DMS 273 (cell line): ENCODE measurements at regions not wholly inside any gene's neighbourhood (a gene's known extent, or its start where the extent isn't known, plus 50 kb on each side); places are given as distances from the start of the nearest gene placed in this dataset.
"Not testable (repeated sequence)": the region's sequence is repeated elsewhere in the genome, so short reads cannot be mapped to it uniquely, and the experiment has no call there.

Source experiments
- DNase-seq: peaks from one replicate; lab custom pipeline; 2025; ENCODE audit not compliant: unreplicated experiment; lab: John Stamatoyannopoulos, UW

DNA sequence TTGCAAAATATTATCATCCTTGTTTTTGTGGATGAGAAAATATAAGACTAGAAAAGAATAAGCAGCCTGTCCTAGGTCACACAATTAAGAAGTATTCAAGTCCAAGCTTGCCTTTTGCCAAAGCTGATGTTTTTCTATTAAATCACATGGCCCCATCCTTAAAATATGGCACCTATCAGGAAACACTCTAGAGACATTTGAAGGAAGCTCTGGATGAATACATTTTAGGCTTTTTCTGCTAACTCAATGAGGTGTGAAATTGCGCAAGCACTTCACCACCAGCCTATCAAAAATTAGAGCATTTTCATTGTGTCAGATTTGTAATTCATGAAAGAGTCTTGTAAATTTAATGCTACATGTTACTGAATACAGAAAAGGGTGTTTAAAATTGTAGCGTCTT is 251.1 kb upstream of the MAD2L1 start:
- DNase-seq, result no peak

- no peak for DNase-seq
Measured at GRCh38 chr4:120316416-120316815, 249.8 kb upstream of the MAD2L1 start.

GRCh38 chr4:120314969-120315368 is 248.3 kb upstream of the MAD2L1 start:
- no peak for DNase-seq

DNA sequence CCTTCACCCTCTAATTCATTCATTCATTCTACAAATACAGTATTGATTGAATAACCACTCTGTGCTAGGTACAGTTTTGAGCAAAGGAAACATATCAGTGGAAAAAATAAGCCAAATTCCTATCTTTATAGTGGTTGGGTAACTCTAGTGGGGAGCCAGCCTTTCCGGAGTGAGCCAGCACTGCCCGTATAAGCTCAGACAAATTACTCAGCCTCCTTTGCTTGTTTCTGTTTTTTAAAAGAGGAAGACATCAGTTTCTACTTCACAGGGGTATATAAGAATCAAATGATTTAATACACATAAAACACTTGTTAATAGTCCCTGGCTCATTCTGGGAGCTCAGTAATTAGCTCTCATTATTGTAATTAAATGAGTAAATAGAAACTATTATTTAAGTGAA is 238.2 kb upstream of the MAD2L1 start:
- DNase-seq, result no peak

- no peak for DNase-seq
Measured at GRCh38 chr4:120299631-120300030, 233.0 kb upstream of the MAD2L1 start.

DNA sequence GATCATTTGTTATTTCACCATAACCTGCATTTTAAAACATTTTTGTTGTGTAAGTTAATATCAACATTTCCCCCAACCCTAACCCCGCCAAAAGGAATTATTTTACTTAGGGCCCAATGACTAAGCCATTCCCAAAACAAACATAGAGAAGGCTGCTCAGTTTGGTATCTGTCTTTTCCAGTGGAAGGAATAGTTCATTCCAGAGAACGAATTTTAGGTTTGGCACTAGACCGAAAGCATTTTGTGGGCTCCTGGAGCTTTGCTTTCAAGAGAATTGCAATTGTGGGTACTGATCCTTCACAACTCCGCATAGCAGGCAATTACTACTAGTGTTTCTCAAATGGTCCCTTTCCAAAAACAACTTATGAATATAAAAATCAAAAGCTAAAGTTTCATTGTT is 226.7 kb upstream of the MAD2L1 start:
- DNase-seq, result no peak

DNA sequence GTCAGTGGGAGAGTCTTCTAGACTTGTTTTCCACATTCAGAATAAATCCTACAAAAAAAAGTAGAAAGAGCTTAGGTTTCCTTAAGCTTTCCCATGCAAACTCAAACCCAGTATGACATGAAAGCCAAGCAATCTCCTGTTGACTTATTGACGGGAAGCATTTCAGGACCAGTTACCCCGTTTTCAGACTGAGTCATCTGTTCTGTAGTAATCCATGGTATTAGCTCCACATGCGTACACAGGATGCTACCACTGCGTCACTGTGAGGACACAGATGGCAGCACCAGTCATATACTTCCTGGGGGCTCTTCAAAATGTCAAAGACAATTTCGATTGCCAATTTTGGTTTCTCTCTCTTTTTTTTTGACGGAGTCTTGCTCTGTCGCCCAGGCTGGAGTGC is 224.9 kb upstream of the MAD2L1 start:
- DNase-seq, result no peak

- no peak for DNase-seq
Measured at GRCh38 chr4:120290553-120290952, 223.9 kb upstream of the MAD2L1 start.

DNA sequence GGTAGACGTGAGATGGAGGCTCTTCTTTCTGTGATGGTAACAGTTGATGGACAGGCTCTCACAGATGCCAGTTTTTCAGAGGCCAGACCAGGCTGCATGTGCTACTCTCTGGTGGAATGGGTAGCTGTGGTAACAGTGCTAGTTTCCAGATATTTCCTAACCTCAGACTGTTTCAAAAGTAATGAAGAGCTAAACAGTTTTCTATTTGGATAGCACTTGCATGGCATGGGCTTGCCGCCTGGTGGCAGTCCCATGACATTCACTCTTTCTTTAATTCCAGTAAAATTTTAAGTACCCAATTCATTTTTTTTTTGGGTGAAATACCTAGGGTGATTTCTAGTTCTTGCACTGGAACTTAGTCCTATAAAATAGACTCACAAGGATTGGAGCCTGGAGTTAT is 220.2 kb upstream of the MAD2L1 start:
- no peak for DNase-seq

DNA sequence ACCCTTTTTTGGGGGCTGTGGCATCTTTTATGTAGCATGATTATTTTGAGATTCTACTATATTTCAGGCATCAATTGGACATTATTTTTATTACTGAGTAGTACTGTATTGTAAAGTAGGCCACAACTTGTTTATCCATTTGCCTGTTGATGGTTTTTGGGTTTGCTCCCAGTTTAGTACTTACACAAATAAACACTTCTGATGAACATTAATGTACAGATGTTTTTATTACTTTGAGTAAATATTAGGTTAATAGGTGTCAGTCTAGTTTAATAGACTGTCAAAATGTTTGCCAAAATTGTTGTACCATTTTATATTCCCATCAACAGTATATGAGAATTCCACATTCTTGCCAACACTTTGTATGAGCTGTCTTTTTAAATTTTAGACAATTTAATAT is 214.9 kb upstream of the MAD2L1 start:
- no peak for DNase-seq

DNA sequence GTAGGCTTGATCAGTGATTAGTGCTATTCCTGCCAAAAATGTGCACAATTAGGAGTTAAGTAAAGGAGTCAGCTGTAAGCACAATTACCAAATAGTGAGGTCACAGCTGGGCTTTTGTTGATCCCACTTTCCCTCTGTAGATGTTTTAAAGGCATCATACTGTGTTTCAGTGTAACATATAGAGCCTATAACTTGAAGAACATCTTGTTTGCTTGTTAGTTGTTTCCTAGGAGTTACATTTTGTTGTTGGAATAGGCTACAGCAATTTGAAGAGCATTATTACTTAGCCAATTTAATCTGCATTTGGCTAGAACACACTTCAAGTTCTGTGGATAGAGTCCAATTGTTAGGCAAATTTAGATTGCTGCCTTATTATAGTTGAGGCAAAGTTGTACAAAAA is 210.7 kb upstream of the MAD2L1 start:
- no peak for DNase-seq

DNA sequence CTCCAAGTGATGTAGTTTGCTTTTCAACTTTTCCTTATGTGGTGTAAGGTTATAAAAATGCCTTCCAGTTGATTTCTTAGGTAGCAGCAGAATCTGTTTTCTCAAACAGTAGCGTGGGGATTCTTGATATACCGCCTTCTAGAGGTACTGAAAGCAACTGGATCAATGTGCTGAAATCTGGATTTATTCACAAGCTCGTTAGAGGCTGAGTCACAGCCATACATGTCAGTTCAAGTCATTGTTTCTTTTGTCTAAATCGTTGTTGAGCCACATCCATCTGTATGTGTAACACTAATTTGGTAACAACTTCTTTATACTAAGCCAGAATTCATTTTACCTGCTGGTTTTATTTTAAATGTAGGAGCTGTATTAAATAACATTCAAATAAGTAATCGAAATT is 200.0 kb upstream of the MAD2L1 start:
- no peak for DNase-seq

DNA sequence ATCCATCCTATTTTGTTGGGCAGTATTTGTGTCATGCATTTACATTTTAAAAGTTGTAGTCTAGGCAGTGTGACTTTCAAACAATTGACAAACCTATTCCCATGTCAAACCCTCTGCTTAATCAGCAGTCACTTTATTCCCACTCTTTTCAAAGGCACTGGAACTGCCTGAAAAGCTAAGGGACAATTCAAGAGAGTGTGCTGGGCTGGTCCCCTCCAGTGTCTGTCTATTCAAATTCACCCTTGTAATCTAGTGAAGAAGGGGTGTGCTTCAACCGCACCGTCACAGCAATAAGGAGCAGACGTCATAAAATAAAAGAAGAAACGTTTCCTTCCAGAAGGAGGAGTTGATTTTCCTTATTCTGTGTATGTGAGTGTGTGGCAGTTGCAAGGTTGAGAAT is 197.0 kb upstream of the MAD2L1 start:
- DNase-seq, result no peak

GRCh38 chr4:120261117-120261516 is 194.5 kb upstream of the MAD2L1 start:
- no peak for DNase-seq

GRCh38 chr4:120256112-120256775 is 189.6 kb upstream of the MAD2L1 start:
- DNase-seq, result not testable (repeated sequence)

DNA sequence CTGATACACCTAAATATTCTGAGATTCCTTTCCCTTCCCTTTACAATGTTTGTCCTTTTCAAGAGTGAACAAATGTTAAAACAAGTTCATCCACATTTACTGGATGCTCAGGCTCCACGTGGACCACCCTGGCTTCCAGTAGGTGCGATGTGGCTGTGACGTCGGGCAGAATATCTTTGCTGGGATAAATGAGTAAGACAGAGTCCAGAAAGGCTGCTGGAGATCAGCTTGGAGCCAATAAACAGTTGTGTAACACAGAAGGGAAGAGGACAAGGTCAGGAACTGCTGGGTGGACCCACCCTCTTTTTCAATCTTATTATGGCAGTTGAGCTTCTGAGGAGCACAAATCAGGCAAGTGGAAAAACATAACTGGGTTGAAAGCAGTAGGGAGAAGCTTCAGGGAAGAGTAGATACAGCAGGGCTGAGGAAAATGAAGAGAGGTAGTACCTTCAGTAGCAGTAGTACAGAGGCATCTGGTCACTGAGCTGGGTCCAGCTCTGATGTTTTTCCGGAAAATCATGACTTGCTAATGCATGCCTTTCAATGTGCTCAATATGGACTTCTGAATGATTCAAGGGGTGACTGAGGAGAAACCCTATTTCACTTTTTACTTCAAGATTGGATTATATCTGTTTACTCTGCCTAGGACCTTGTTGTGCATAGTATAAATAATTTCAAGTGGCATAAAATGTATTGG is 171.8 kb upstream of the MAD2L1 start:
- DNase-seq, result no peak

DNA sequence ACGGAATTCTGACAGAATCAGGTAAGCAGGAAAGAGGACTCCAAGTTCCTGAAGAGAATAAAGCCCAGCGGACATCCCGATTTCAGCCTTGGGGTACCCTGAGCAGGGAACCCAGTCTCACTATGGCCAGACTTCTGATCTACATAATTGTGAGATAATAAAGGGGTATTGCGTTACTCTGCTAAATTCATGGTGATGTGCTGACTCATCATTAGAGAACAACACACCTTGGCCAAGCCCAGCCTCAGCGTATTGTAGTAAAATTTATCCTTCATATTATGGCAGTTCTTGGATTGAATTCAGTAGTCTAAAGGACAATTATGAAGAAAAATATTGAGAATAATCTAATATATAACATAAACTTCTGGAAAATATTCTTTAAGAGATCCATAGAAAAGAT is 170.2 kb upstream of the MAD2L1 start:
- DNase-seq, result no peak

- no peak for DNase-seq
Measured at GRCh38 chr4:120232050-120232449, 165.4 kb upstream of the MAD2L1 start.

- no peak for DNase-seq
Measured at GRCh38 chr4:120228086-120228485, 161.4 kb upstream of the MAD2L1 start.

DNA sequence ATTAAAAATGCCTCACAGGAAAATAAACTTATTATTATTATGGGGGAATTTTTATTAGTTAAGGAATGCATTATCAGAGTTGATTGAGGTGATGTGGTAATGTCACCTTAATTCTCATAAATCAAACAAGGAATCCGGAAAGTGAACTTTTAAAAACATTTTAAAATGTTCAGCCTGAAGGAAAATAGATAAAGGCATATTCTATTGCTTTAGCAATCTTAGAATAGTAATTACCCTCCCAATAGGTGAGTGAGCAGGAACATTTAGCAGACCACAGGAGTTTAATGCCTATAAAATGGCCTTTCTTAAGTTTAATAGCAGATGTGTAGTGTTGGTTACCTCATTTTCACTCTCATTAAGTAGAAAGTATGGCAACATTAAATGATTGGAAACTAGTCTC is 160.9 kb upstream of the MAD2L1 start:
- no peak for DNase-seq

DNA sequence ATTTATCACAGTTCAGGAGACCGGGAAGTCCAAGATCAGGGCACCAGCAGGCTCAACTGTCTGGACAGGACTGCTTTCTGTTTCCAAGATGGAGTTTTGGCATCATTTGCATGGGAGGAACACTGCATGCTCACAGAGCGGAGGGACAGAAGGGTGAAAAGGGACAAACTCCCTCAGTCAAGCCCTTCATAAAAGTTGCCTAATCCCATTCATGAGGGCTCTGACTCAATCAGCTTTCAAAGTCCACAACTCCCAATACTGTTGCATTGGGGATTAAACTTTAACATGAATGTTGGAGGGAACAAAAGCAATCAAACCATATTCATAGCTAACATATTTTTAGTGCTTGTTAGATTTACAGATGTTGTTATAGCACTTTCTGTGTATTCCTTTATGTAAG is 158.9 kb upstream of the MAD2L1 start:
- no peak for DNase-seq

DNA sequence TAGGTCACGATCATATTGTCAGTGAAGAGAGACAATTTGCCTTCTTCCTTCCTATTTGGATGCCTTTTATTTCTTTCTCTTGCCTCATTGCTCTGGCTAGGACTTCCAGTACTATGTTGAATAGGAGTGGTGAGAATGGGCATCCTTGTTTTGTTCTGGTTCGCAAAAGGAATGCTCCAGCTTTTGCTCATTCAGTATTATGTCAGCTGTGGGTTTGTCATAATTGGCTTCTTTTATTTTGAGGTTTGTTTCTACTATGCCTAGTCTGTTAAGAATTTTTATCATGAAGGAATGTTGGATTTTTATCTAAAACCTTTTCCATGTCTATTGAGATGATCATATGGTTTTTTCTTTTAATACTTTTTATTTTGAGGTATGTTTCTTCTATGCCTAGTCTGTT is 152.3 kb upstream of the MAD2L1 start:
- DNase-seq, result no peak

DNA sequence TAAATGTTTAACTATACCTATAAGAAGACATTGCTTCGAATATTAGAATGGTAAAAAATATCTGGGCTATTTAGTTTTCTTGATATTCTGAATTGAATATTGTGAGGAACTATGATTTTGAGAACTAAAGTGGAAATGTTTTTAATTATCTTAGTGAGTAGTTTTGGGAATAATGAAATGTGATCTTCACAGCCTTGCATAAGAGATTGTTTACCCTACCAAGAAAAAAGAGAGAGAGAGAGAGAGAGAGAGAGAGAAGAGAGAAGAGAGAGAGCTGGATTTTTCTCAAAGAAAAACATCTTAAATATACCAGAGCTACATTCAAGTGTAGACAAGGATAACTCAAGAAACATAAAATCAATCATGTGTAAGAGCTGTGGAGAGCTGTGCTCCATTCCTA is 148.7 kb upstream of the MAD2L1 start:
- no peak for DNase-seq
